CD4-positive, CD25-positive, alpha-beta regulatory T cell (primary cell): ENCODE measurements at regions not wholly inside any gene's neighbourhood (a gene's known extent, or its start where the extent isn't known, plus 50 kb on each side); places are given as distances from the start of the nearest gene placed in this dataset.

Experiments used
- ATAC-seq, 2 donors: fragments of 150-1000 bp; cut with Tn5 transposase; one replicate each; pipeline ENCODE4 v1.10.0; 2021; ENCODE audit warnings: low read depth in 2 of 2, moderate number of reproducible peaks in 2 of 2, moderate library complexity in 1 of 2
- DNase-seq, 3 donors: peaks; one replicate each; pipeline versions ENCODE4 v3.0.0 to v3.0.0-alpha.2; 2012 to 2022; ENCODE audit warnings: mixed read lengths in 1 of 3
- H3K27ac ChIP-seq: one replicate; pipeline ENCODE4 v1.7.0; 2013; ENCODE audit warnings: mild to moderate bottlenecking, low read length; ENCODE audit not compliant: insufficient read depth, poor library complexity, severe bottlenecking
- H3K27me3 ChIP-seq: one replicate; pipeline ENCODE4 v1.7.0; 2013; ENCODE audit warnings: low read length; ENCODE audit not compliant: control insufficient read depth, insufficient read depth
- H3K36me3 ChIP-seq: one replicate; pipeline ENCODE4 v1.7.0; 2013; ENCODE audit warnings: mild to moderate bottlenecking, low read length, moderate library complexity; ENCODE audit not compliant: control insufficient read depth, insufficient read depth
- H3K4me1 ChIP-seq: 2 replicates; pipeline ENCODE4 v1.7.0; 2013; ENCODE audit warnings: mild to moderate bottlenecking, low read length; ENCODE audit not compliant: insufficient read depth, control insufficient read depth, poor library complexity, severe bottlenecking
- H3K4me3 ChIP-seq: one replicate; pipeline ENCODE4 v1.7.0; 2013; ENCODE audit warnings: low read depth, mild to moderate bottlenecking, low read length, moderate library complexity
- H3K9me3 ChIP-seq, 2 experiments: 1 replicate in 1 of 2; 2 replicates in 1 of 2; pipeline ENCODE4 v1.7.0; 2013; ENCODE audit warnings: low read length in 2 of 2, mild to moderate bottlenecking in 1 of 2, moderate library complexity in 1 of 2; ENCODE audit not compliant: control insufficient read depth in 2 of 2
- H3K27ac Mint-ChIP-seq, 3 donors: one replicate each; pipeline ENCODE4 v1.8.0; 2020 to 2022; ENCODE audit warnings: mild to moderate bottlenecking in 3 of 3, mixed read lengths in 3 of 3, moderate library complexity in 2 of 3
- H3K27me3 Mint-ChIP-seq: one replicate; pipeline ENCODE4 v1.8.0; 2022; ENCODE audit warnings: mild to moderate bottlenecking, mixed read lengths
- H3K36me3 Mint-ChIP-seq: one replicate; pipeline ENCODE4 v1.8.0; 2020; ENCODE audit warnings: mixed read lengths
- H3K4me1 Mint-ChIP-seq, 4 donors: one replicate each; pipeline ENCODE4 v1.8.0; 2020 to 2022; ENCODE audit warnings: mixed read lengths in 4 of 4, mild to moderate bottlenecking in 1 of 4
- H3K4me3 Mint-ChIP-seq, 4 donors: one replicate each; pipeline ENCODE4 v1.8.0; 2020 to 2022; ENCODE audit warnings: mild to moderate bottlenecking in 4 of 4, mixed read lengths in 4 of 4, moderate library complexity in 3 of 4
- H3K9me3 Mint-ChIP-seq, 7 donors: one replicate each; pipeline ENCODE4 v1.8.0; 2020 to 2022; ENCODE audit warnings: mixed read lengths in 7 of 7, mild to moderate bottlenecking in 3 of 7, moderate library complexity in 2 of 7

GRCh38 chr10:78175444-78176015 lies 141.9 kb downstream of the RPS24 start:
- Histone ChIP-seq H3K27me3 (no peaks in the 10 kb centered on the region), H3K9me3 (no peaks in the 10 kb centered on the region), H3K4me3 (no peak overlapping the region), H3K36me3 (no peaks in the 10 kb centered on the region), H3K4me1 (no peaks in the 10 kb centered on the region), H3K27ac (no peak overlapping the region)
- ATAC-seq (no peak), DNase-seq (no peak)
- Mint-ChIP-seq H3K4me1 (no peaks in the 10 kb centered on the region), H3K4me3 (no peak overlapping the region), H3K27me3 (no peaks in the 10 kb centered on the region), H3K36me3 (no peaks in the 10 kb centered on the region), H3K9me3 (no peaks in the 10 kb centered on the region), H3K27ac (no peak overlapping the region)

GRCh38 chr10:78176320-78177317 lies 143.0 kb downstream of the RPS24 start:
- Mint-ChIP-seq H3K4me3 (no peak overlapping the region), H3K27ac (no peak overlapping the region), H3K36me3 (no peaks in the 10 kb centered on the region), H3K27me3 (no peaks in the 10 kb centered on the region), H3K4me1 (no peaks in the 10 kb centered on the region), H3K9me3 (no peaks in the 10 kb centered on the region)
- no peak for ATAC-seq
- Histone ChIP-seq H3K27ac (no peak overlapping the region), H3K4me1 (no peaks in the 10 kb centered on the region), H3K9me3 (no peaks in the 10 kb centered on the region), H3K36me3 (no peaks in the 10 kb centered on the region), H3K27me3 (no peaks in the 10 kb centered on the region), H3K4me3 (no peak overlapping the region)
- no peak for DNase-seq

DNA sequence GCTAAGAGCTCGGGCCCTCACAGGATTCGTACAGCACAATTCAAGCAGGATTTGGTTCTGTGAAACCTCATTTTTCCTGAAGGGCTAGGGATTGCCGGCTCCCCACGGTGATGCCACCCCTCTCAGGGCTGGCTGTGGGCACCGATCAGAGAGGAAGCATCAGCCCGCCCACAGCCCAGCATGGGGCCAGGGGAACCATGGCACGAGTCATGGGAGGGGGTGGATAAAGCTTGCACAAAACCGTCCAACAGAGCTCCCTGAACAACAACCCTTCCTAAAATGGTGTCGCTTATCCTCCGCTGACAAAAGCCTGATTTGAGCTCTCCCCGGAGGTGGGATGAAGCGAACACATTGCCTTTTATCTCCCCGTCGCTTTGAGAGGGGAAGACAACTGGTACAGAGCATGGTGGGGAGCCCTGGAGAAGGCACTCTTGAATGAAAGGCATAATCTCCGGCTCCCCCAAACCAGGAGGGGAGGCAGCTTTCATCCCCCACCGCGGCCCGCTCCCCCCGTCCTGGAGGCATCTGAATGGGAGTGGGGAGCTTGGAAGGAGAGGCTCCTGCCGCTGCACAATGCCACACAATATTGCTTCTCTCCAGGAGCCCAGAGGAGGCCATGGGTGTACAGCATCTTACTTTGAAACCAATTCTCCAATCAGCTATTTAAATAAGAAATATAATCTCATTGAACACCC lies 144.0 kb downstream of the RPS24 start:
- no peaks in the 10 kb centered on the region for H3K27me3 ChIP-seq
- H3K36me3 ChIP-seq: no peaks in the 10 kb centered on the region
- Mint-ChIP-seq H3K4me3 (no peak overlapping the region), H3K9me3 (no peaks in the 10 kb centered on the region), H3K27me3 (no peaks in the 10 kb centered on the region), H3K27ac (no peak overlapping the region), H3K36me3 (no peaks in the 10 kb centered on the region), H3K4me1 (no peaks in the 10 kb centered on the region)
- H3K9me3 ChIP-seq: no peaks in the 10 kb centered on the region
- DNase-seq (no peak), ATAC-seq (no peak)
- no peak overlapping the region for H3K27ac ChIP-seq
- H3K4me1 ChIP-seq: no peaks in the 10 kb centered on the region
- H3K4me3 ChIP-seq: no peak overlapping the region

GRCh38 chr10:78178397-78178796 lies 144.7 kb downstream of the RPS24 start:
- Mint-ChIP-seq H3K9me3 (no peaks in the 10 kb centered on the region), H3K4me1 (no peaks in the 10 kb centered on the region), H3K27ac (no peak overlapping the region), H3K4me3 (no peak overlapping the region), H3K27me3 (no peaks in the 10 kb centered on the region), H3K36me3 (no peaks in the 10 kb centered on the region)
- Histone ChIP-seq H3K27ac (no peak overlapping the region), H3K27me3 (no peaks in the 10 kb centered on the region), H3K4me3 (no peak overlapping the region), H3K36me3 (no peaks in the 10 kb centered on the region), H3K4me1 (no peaks in the 10 kb centered on the region), H3K9me3 (no peaks in the 10 kb centered on the region)
- DNase-seq: no peak
- no peak for ATAC-seq

GRCh38 chr10:78178940-78179339 lies 145.3 kb downstream of the RPS24 start:
- no peak overlapping the region for H3K4me3 Mint-ChIP-seq
- Histone ChIP-seq H3K9me3 (no peaks in the 10 kb centered on the region), H3K27ac (no peak overlapping the region), H3K4me3 (no peak overlapping the region), H3K36me3 (no peaks in the 10 kb centered on the region), H3K4me1 (no peaks in the 10 kb centered on the region), H3K27me3 (no peaks in the 10 kb centered on the region)
- H3K4me1 Mint-ChIP-seq: no peaks in the 10 kb centered on the region
- peak overlapping the region in 1 of 3 donors; percentile 18 for H3K27ac Mint-ChIP-seq
- ATAC-seq: no peak
- DNase-seq: no peak
- H3K36me3 Mint-ChIP-seq: no peaks in the 10 kb centered on the region
- no peaks in the 10 kb centered on the region for H3K27me3 Mint-ChIP-seq
- no peaks in the 10 kb centered on the region for H3K9me3 Mint-ChIP-seq

DNA sequence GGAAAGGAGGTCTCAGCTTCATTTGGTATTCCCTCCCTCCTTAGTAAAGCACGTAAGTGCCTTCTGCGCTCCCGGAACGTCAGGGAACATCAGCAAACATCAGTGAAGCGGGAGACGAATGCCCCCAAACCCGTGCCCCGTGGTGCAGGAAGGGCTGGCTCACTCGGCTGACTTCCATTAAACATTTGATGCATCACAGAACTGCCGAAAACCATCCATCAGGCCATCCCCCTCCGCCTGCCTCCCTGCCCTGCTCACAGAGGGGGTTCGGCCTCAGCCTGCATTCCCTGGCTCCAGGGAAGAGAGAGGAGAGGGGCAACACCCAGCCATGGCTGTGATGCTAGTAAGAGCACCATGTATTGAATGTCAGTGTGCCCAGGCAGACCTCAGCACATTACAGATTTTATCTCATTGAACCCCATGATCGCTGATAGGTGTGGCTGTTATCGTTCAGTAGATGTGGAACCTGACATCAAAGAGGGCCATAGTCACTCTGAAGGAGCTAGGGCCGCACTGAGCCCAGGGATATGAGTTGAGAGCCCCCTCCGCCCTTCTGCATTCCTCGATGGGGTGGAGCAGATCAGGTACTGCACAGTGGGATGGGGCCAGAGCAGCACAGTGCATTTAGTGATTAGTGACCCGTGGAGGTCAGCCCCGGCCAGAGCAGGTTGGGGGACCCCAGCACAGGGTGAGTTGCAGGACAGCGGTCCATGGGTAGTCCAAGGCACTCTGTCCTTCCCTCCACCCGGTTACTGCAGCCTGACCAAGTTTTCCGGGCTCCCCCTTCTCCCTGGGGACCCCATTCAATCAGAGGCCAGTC lies 146.4 kb downstream of the RPS24 start:
- Histone ChIP-seq H3K27me3 (no peaks in the 10 kb centered on the region), H3K27ac (no peak overlapping the region), H3K4me3 (no peak overlapping the region), H3K36me3 (no peaks in the 10 kb centered on the region), H3K9me3 (no peaks in the 10 kb centered on the region), H3K4me1 (no peaks in the 10 kb centered on the region)
- Mint-ChIP-seq H3K27me3 (peaks cover 4% of the 10 kb centered on the region), H3K36me3 (no peaks in the 10 kb centered on the region), H3K4me1 (no peaks in the 10 kb centered on the region), H3K9me3 (no peaks in the 10 kb centered on the region), H3K27ac (no peak overlapping the region), H3K4me3 (no peak overlapping the region)
- DNase-seq (no peak), ATAC-seq (no peak)

GRCh38 chr10:78181381-78182055 lies 147.9 kb downstream of the RPS24 start:
- Mint-ChIP-seq H3K4me3 (no peak overlapping the region), H3K4me1 (no peaks in the 10 kb centered on the region), H3K36me3 (no peaks in the 10 kb centered on the region), H3K9me3 (no peaks in the 10 kb centered on the region), H3K27ac (peak overlapping the region in 1 of 3 donors; percentile 38), H3K27me3 (peaks cover 4% of the 10 kb centered on the region)
- no peak overlapping the region for H3K4me3 ChIP-seq
- no peaks in the 10 kb centered on the region for H3K9me3 ChIP-seq
- ATAC-seq (no peak), DNase-seq (no peak)
- no peaks in the 10 kb centered on the region for H3K27me3 ChIP-seq
- no peaks in the 10 kb centered on the region for H3K4me1 ChIP-seq
- no peak overlapping the region for H3K27ac ChIP-seq
- H3K36me3 ChIP-seq: no peaks in the 10 kb centered on the region
